ENCODE measurements at regions not wholly inside any gene's neighbourhood (a gene's known extent, or its start where the extent isn't known, plus 50 kb on each side); places are given as distances from the start of the nearest gene placed in this dataset.

- DNase-seq (ENCODE audit: low read depth), result no peak
- H3K4me3 ChIP-seq (ENCODE audit: low read depth, low read length), result no peak overlapping the region
- TF ChIP-seq CTCF (IDR thresholded peaks at IDR 0.05; ENCODE audit: insufficient read depth, low read depth, low read length, missing control alignments), result no peak
Measured at GRCh38 chr13:74751739-74752138, 617.5 kb upstream of the KLF12 start.

- TF ChIP-seq CTCF (IDR thresholded peaks at IDR 0.05; ENCODE audit: insufficient read depth, low read depth, low read length, missing control alignments), result no peak
- no peak for DNase-seq (ENCODE audit: low read depth)
- no peak overlapping the region for H3K4me3 ChIP-seq (ENCODE audit: low read depth, low read length)
Measured at GRCh38 chr13:74747186-74747955, 613.2 kb upstream of the KLF12 start.

GRCh38 chr13:74743992-74744391 lies 609.8 kb upstream of the KLF12 start:
- no peak for TF ChIP-seq CTCF (IDR thresholded peaks at IDR 0.05; ENCODE audit: insufficient read depth, low read depth, low read length, missing control alignments)
- no peak overlapping the region for H3K4me3 ChIP-seq (ENCODE audit: low read depth, low read length)
- no peak for DNase-seq (ENCODE audit: low read depth)

- DNase-seq (ENCODE audit: low read depth), result no peak
- no peak overlapping the region for H3K4me3 ChIP-seq (ENCODE audit: low read depth, low read length)
- no peak for TF ChIP-seq CTCF (IDR thresholded peaks at IDR 0.05; ENCODE audit: insufficient read depth, low read depth, low read length, missing control alignments)
Measured at GRCh38 chr13:74741732-74742131, 607.5 kb upstream of the KLF12 start.

GRCh38 chr13:74732736-74733385 lies 598.7 kb upstream of the KLF12 start:
- TF ChIP-seq CTCF (IDR thresholded peaks at IDR 0.05; ENCODE audit: insufficient read depth, low read depth, low read length, missing control alignments), result no peak
- no peak overlapping the region for H3K4me3 ChIP-seq (ENCODE audit: low read depth, low read length)
- no peak for DNase-seq (ENCODE audit: low read depth)

GRCh38 chr13:74731731-74732130 lies 597.5 kb upstream of the KLF12 start:
- no peak overlapping the region for H3K4me3 ChIP-seq (ENCODE audit: low read depth, low read length)
- no peak for TF ChIP-seq CTCF (IDR thresholded peaks at IDR 0.05; ENCODE audit: insufficient read depth, low read depth, low read length, missing control alignments)
- no peak for DNase-seq (ENCODE audit: low read depth)
